BLaER1 treated with 17β-estradiol and CSF1 and Interleukin-3, amounts not matched to agents 10 nM and 100 nM (cell line): ENCODE measurements at regions not wholly inside any gene's neighbourhood (a gene's known extent, or its start where the extent isn't known, plus 50 kb on each side); places are given as distances from the start of the nearest gene placed in this dataset.

Experiments
- H3K27ac ChIP-seq, 11 experiments: shearing (Covaris generic); formaldehyde crosslinking; 2 replicates each; pipeline ENCODE4 v1.8.1; 2022
- H3K27me3 ChIP-seq, 11 experiments: shearing (Covaris generic); formaldehyde crosslinking; 2 replicates each; pipeline ENCODE4 v1.8.1; 2022
- H3K36me3 ChIP-seq, 11 experiments: shearing (Covaris generic); formaldehyde crosslinking; 2 replicates each; pipeline ENCODE4 v1.8.1; 2022
- H3K4me1 ChIP-seq, 10 experiments: shearing (Covaris generic); formaldehyde crosslinking; 2 replicates each; pipeline ENCODE4 v1.8.1; 2022
- H3K4me2 ChIP-seq, 11 experiments: shearing (Covaris generic); formaldehyde crosslinking; 2 replicates each; pipeline ENCODE4 v1.8.1; 2022
- H3K4me3 ChIP-seq, 10 experiments: shearing (Covaris generic); formaldehyde crosslinking; 2 replicates each; pipeline ENCODE4 v1.8.1; 2022
- H3K9ac ChIP-seq, 11 experiments: shearing (Covaris generic); formaldehyde crosslinking; 2 replicates each; pipeline ENCODE4 v1.8.1; 2022
- H3K9me3 ChIP-seq, 11 experiments: shearing (Covaris generic); formaldehyde crosslinking; replicated peaks in 1 of 11; 2 replicates each; pipeline ENCODE4 v1.8.1; 2022
- H4K20me1 ChIP-seq, 11 experiments: shearing (Covaris generic); formaldehyde crosslinking; 2 replicates each; pipeline ENCODE4 v1.8.1; 2022
- Cebpa-rat ChIP-seq, 11 experiments: shearing (Covaris generic); IDR thresholded peaks; 2 replicates each; pipeline ENCODE4 v1.8.1; 2022

DNA sequence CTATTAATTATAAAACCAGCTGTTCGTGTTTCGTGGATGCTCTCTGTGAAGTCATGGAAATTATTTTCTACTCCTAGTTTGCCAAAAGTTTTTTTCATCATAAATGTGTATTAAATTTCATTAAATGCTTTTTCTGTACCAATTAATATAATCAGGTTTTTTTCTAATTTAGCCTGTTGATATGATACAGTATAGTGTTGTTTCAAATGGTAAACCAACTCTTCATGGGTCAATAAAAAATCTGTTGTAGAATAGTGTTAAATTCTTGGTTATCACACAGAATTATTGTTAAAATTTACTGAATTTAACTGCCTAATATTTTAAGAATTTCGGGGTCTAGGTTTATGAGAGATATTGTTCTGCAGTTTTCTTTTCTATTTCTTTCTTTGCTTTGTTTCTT lies 505.9 kb upstream of the MANEA start:
- Histone ChIP-seq H3K27me3 (no peaks in the 10 kb centered on the region), H3K9ac (no peak overlapping the region), H3K36me3 (no peaks in the 10 kb centered on the region), H3K9me3 (no peaks in the 10 kb centered on the region), H3K4me1 (no peaks in the 10 kb centered on the region), H4K20me1 (no peaks in the 10 kb centered on the region), H3K27ac (no peak overlapping the region), H3K4me3 (no peak overlapping the region), H3K4me2 (no peak overlapping the region)
- TF ChIP-seq Cebpa-rat (IDR thresholded peaks at IDR 0.05), result no peak

DNA sequence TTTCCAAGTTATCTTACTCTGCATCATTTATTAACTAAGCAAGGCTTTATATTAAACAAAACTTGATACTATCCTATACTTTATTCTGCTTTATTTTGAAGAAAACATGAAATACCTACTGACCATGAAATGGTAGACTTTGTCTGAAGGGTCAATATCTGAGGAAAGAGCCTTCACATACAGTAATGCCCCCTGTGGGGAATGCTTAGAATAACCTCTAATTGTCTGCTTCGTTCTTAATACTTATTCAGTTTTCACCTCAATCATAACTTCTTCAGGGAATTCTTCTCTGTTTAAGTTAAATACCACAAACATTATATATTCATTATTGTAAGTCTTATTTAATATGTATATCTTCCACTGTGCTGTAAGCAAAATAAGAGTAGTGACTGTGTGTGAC lies 498.9 kb upstream of the MANEA start:
- no peak overlapping the region for H3K4me3 ChIP-seq
- no peak overlapping the region for H3K4me2 ChIP-seq
- no peak overlapping the region for H3K9ac ChIP-seq
- no peaks in the 10 kb centered on the region for H3K9me3 ChIP-seq
- no peaks in the 10 kb centered on the region for H3K27me3 ChIP-seq
- no peaks in the 10 kb centered on the region for H3K4me1 ChIP-seq
- no peak for TF ChIP-seq Cebpa-rat (IDR thresholded peaks at IDR 0.05)
- no peak overlapping the region for H3K27ac ChIP-seq
- no peaks in the 10 kb centered on the region for H3K36me3 ChIP-seq
- H4K20me1 ChIP-seq, result no peaks in the 10 kb centered on the region

- Histone ChIP-seq H3K4me1 (no peaks in the 10 kb centered on the region), H3K27ac (no peak overlapping the region), H3K4me3 (no peak overlapping the region), H3K4me2 (no peak overlapping the region), H3K9ac (no peak overlapping the region), H3K36me3 (no peaks in the 10 kb centered on the region), H3K9me3 (peaks cover 0 to 4% (median 0%) of the 10 kb centered on the region in 11 experiments; a peak in 2 of 22 replicates), H4K20me1 (no peaks in the 10 kb centered on the region), H3K27me3 (no peaks in the 10 kb centered on the region)
- TF ChIP-seq Cebpa-rat (IDR thresholded peaks at IDR 0.05), result no peak
Observed at GRCh38 chr6:95081231-95081630, 496.1 kb upstream of the MANEA start.

DNA sequence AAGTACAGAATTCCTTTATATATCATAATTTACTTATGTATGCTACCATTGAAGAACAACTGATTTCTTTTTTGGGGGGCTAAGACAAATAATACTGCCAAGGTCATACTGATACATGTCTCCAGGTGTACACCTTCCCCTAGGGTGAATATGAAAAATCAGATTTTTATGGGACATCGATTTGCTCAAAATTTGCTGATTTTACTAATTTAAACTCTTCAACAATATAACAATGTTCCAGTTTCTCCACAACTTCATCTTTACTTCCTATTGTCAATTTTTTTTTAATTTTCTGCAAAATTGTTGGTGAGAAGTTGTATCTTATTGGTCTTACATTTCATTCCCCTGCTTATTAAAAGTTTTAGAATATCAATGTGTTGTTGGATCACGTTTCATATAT lies 495.4 kb upstream of the MANEA start:
- H3K4me3 ChIP-seq, result no peak overlapping the region
- H3K4me2 ChIP-seq, result no peak overlapping the region
- H3K9ac ChIP-seq, result no peak overlapping the region
- no peaks in the 10 kb centered on the region for H3K4me1 ChIP-seq
- H4K20me1 ChIP-seq, result no peaks in the 10 kb centered on the region
- no peaks in the 10 kb centered on the region for H3K27me3 ChIP-seq
- H3K27ac ChIP-seq, result no peak overlapping the region
- peaks cover 0 to 4% (median 0%) of the 10 kb centered on the region in 11 experiments; a peak in 2 of 22 replicates for H3K9me3 ChIP-seq
- no peak for TF ChIP-seq Cebpa-rat (IDR thresholded peaks at IDR 0.05)
- no peaks in the 10 kb centered on the region for H3K36me3 ChIP-seq

DNA sequence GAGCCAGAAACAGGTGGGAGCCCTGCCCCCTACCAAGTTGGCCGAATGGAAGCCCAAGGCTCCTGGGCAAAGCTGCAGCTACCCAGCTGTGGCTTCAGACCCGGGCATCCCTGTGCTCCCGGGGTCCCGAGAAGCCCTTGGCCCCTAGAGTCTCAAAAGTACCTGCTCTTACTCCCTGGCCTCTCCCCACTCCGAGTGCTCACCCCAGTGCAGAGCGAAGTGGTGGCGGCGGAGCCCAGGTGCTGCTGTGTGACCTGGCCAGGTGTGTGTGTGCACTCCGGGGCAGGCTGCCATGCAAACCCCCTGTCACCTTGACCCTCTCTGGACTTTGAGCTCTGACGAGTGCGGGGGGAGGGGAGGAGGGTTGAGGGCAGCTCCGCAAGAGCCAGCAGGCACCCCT lies 493.8 kb upstream of the MANEA start:
- no peak for TF ChIP-seq Cebpa-rat (IDR thresholded peaks at IDR 0.05)
- no peak overlapping the region for H3K9ac ChIP-seq

DNA sequence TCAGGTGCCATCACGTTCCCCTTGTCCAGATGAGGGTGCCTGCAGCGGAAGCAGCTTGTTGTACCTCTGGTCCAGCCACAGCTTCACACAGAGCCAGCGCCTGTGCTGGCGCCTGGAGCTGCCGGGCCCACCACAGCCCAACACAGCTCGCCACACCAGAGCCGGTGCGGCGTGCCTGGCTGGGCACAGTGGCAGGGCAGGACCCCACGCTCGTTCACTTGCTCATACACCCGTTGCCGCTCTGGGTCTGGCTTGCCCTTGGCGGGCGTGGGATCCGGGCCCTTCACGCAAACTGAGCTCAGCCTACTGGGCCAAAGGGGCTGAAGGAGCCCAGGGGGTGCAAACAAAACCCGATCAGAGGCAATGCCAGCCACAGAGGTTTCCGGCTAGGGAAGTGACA lies 492.5 kb upstream of the MANEA start:
- Histone ChIP-seq H3K27me3 (no peaks in the 10 kb centered on the region), H3K27ac (no peak overlapping the region), H3K4me1 (no peaks in the 10 kb centered on the region), H3K36me3 (no peaks in the 10 kb centered on the region), H3K4me2 (no peak overlapping the region), H3K9ac (no peak overlapping the region), H3K9me3 (peaks cover 0 to 4% (median 0%) of the 10 kb centered on the region in 11 experiments; a peak in 2 of 22 replicates), H4K20me1 (no peaks in the 10 kb centered on the region), H3K4me3 (no peak overlapping the region)
- TF ChIP-seq Cebpa-rat (IDR thresholded peaks at IDR 0.05), result no peak

More for the DNA sequence above, 493.8 kb upstream of the MANEA start:
- Histone ChIP-seq H3K4me3 (no peak overlapping the region), H3K9me3 (peaks cover 0 to 4% (median 0%) of the 10 kb centered on the region in 11 experiments; a peak in 2 of 22 replicates), H3K27me3 (no peaks in the 10 kb centered on the region), H3K36me3 (no peaks in the 10 kb centered on the region), H3K27ac (no peak overlapping the region), H4K20me1 (no peaks in the 10 kb centered on the region), H3K4me2 (no peak overlapping the region), H3K4me1 (no peaks in the 10 kb centered on the region)

DNA sequence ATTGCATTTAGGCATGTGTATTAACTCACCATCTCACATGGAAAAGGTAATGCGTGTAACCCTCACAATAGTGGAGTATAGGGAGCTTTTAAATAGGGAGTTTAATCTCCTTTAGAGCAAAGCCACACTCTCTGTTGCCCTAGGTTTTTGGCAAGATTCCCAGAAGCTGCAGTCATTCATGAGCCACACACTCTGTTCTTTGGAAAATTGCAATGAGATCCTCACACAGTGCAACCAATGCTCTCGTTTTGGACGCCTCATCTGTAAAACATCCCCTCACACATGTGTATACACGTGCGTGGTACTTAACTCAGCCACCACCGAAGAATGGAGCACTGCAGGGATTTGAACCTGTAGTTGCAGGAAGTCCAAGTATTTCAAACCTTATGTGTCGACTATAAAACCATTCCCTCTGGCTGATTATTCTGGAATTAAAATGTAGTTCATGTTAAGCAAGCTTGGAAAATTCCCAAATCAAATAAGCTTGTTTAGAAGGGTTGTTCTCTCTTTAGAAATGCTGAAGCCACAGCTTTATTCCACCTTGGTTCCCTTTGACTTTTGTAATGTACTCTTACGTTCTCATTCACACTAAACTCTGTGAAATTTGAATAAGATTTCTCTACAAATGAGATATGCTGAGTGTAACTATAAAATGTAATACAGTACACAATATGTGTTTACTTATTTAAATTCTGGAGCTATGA lies 489.8 kb upstream of the MANEA start:
- Histone ChIP-seq H3K9me3 (peaks cover 0 to 4% (median 0%) of the 10 kb centered on the region in 11 experiments; a peak in 2 of 22 replicates), H3K27ac (no peak overlapping the region), H3K9ac (no peak overlapping the region), H3K4me1 (no peaks in the 10 kb centered on the region), H3K27me3 (no peaks in the 10 kb centered on the region), H3K36me3 (no peaks in the 10 kb centered on the region), H3K4me3 (no peak overlapping the region), H3K4me2 (no peak overlapping the region), H4K20me1 (no peaks in the 10 kb centered on the region)
- TF ChIP-seq Cebpa-rat (IDR thresholded peaks at IDR 0.05), result no peak

DNA sequence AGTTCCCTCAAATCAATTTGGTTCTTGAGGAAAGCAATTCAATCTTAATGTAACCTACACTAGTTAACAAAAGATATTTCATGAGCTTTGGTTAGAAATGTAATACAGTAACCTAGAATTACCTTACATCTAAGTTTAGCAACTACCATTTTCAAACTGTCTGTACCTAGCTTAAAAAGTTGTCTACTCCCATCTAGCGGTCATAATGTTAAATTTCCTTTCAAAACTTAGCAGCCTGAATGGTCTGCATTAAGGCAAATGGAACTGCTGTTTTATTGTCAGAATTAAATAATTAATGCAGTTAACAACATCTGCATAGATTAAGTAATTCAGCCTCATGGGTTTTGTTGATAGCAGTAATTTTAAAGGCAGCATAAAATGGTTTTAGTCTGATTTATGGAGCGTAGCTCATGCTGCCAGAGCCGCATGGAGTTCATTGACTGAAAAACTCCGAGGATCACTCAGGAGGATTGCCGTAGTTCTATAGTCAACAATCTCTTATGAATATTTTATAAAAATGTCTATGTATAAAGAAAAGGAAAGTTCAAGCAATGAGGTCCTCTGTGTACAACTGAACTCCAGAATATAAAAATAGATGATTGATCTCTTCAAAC lies 485.4 kb upstream of the MANEA start:
- Histone ChIP-seq H3K36me3 (no peaks in the 10 kb centered on the region), H4K20me1 (no peaks in the 10 kb centered on the region), H3K4me3 (no peak overlapping the region), H3K9me3 (no peaks in the 10 kb centered on the region), H3K27ac (no peak overlapping the region), H3K9ac (no peak overlapping the region), H3K27me3 (no peaks in the 10 kb centered on the region), H3K4me1 (no peaks in the 10 kb centered on the region), H3K4me2 (no peak overlapping the region)
- no peak for TF ChIP-seq Cebpa-rat (IDR thresholded peaks at IDR 0.05)

DNA sequence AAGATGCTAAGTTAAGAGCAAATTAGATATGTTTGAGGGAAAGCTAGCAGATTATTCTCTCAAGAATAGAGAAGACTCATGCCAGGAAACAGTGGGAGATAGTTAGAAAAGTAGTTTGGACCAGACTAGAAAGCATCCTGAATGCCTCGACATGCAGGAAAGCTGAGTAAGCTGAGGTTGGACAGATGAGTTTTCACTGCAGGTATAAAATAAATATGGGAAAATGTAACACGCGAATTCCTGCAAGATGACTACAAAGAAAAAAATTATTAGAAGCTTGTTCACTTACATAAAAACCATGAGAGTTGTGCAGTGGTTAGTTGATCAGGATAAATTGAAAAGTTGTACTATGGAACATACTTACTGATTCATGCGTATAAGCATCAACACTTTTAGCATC lies 484.2 kb upstream of the MANEA start:
- H3K36me3 ChIP-seq, result no peaks in the 10 kb centered on the region
- no peak overlapping the region for H3K27ac ChIP-seq
- H3K4me1 ChIP-seq, result no peaks in the 10 kb centered on the region
- H3K4me2 ChIP-seq, result no peak overlapping the region
- H3K27me3 ChIP-seq, result no peaks in the 10 kb centered on the region
- no peaks in the 10 kb centered on the region for H3K9me3 ChIP-seq
- no peak for TF ChIP-seq Cebpa-rat (IDR thresholded peaks at IDR 0.05)
- no peaks in the 10 kb centered on the region for H4K20me1 ChIP-seq
- H3K9ac ChIP-seq, result no peak overlapping the region
- no peak overlapping the region for H3K4me3 ChIP-seq
